ENCODE measurements at regions not wholly inside any gene's neighbourhood (a gene's known extent, or its start where the extent isn't known, plus 50 kb on each side); places are given as distances from the start of the nearest gene placed in this dataset.

DNA sequence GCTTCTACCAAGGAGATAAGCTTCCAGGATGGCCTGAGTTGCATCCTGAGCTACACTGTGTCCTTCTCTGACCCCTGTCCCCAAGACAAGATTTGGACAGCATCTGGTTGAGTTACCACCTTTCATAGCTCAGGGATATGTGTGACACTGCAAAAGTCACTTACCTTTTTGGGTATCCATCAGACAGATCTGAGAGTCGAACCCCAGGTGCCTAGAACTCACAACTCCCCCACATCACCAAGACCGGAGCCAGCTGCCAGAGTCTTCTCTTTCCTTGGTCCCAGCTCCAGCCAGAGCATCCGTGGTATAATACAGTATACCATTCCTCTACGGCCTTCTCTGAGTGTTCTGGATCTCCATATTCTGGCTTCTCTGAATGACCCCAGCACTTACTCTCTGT lies 133.0 kb downstream of the CD83 start:
- ATAC-seq (no peak), DNase-seq (no peak)
- H3K9me3 Mint-ChIP-seq, result no peaks in the 10 kb centered on the region
- no peak overlapping the region for H3K4me3 Mint-ChIP-seq
- no peak overlapping the region for H3K27ac Mint-ChIP-seq
- TF ChIP-seq, protein P1, sequence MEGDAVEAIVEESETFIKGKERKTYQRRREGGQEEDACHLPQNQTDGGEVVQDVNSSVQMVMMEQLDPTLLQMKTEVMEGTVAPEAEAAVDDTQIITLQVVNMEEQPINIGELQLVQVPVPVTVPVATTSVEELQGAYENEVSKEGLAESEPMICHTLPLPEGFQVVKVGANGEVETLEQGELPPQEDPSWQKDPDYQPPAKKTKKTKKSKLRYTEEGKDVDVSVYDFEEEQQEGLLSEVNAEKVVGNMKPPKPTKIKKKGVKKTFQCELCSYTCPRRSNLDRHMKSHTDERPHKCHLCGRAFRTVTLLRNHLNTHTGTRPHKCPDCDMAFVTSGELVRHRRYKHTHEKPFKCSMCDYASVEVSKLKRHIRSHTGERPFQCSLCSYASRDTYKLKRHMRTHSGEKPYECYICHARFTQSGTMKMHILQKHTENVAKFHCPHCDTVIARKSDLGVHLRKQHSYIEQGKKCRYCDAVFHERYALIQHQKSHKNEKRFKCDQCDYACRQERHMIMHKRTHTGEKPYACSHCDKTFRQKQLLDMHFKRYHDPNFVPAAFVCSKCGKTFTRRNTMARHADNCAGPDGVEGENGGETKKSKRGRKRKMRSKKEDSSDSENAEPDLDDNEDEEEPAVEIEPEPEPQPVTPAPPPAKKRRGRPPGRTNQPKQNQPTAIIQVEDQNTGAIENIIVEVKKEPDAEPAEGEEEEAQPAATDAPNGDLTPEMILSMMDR (IDR thresholded peaks at IDR 0.05), result no peak
- no peaks in the 10 kb centered on the region for H3K36me3 Mint-ChIP-seq (ENCODE audit: low read depth)
- ChIA-PET POLR2A (interaction anchor here (1.2 kb wide), 1 partner anchor 9 kb away, joined by 3 read pairs; no protein-coding TSS in a partner anchor), CTCF (no interaction called here)
- H3K4me1 Mint-ChIP-seq (ENCODE audit: low read depth), result peaks cover 7% of the 10 kb centered on the region
- intact Hi-C loops (cut with micrococcal nuclease), result no loop called here
- H3K27me3 Mint-ChIP-seq, result no peaks in the 10 kb centered on the region

- CTCF ChIA-PET, result no interaction called here
- H3K36me3 Mint-ChIP-seq (ENCODE audit: low read depth), result no peaks in the 10 kb centered on the region
Measured at GRCh38 chr6:14252271-14252850, 134.8 kb downstream of the CD83 start.

GRCh38 chr6:14254505-14254904 lies 136.9 kb downstream of the CD83 start:
- peaks cover 7% of the 10 kb centered on the region for H3K4me1 Mint-ChIP-seq (ENCODE audit: low read depth)
- DNase-seq (no peak), ATAC-seq (peak; percentile 45)
- no peak overlapping the region for H3K4me3 Mint-ChIP-seq
- TF ChIP-seq, protein P1 (IDR thresholded peaks at IDR 0.05), result no peak
- no peaks in the 10 kb centered on the region for H3K27me3 Mint-ChIP-seq
- intact Hi-C loops (cut with micrococcal nuclease), result no loop called here
- no peaks in the 10 kb centered on the region for H3K9me3 Mint-ChIP-seq
- H3K27ac Mint-ChIP-seq, result no peak overlapping the region
- POLR2A ChIA-PET, result interaction anchor here (0.9 kb wide), 1 partner anchor 77 kb away, joined by 3 read pairs; no protein-coding TSS in a partner anchor
- no peaks in the 10 kb centered on the region for H3K36me3 Mint-ChIP-seq (ENCODE audit: low read depth)
- CTCF ChIA-PET, result no interaction called here

More at GRCh38 chr6:14252271-14252850, 134.8 kb downstream of the CD83 start:
- intact Hi-C loops (cut with micrococcal nuclease), result no loop called here
- no peak overlapping the region for H3K27ac Mint-ChIP-seq
- POLR2A ChIA-PET, result no interaction called here
- ATAC-seq (no peak), DNase-seq (no peak)
- TF ChIP-seq, protein P1 (IDR thresholded peaks at IDR 0.05), result no peak
- H3K27me3 Mint-ChIP-seq, result no peaks in the 10 kb centered on the region
- H3K9me3 Mint-ChIP-seq, result no peaks in the 10 kb centered on the region
- peaks cover 7% of the 10 kb centered on the region for H3K4me1 Mint-ChIP-seq (ENCODE audit: low read depth)
- H3K4me3 Mint-ChIP-seq, result no peak overlapping the region

- TF ChIP-seq, protein P1 (IDR thresholded peaks at IDR 0.05), result no peak
- H3K36me3 Mint-ChIP-seq (ENCODE audit: low read depth), result no peaks in the 10 kb centered on the region
- intact Hi-C loops (cut with micrococcal nuclease), result no loop called here
- H3K4me3 Mint-ChIP-seq, result no peak overlapping the region
- no peak overlapping the region for H3K27ac Mint-ChIP-seq
- H3K9me3 Mint-ChIP-seq, result no peaks in the 10 kb centered on the region
- no peak for DNase-seq
- no peak for ATAC-seq
- POLR2A ChIA-PET, result interaction anchor here (0.9 kb wide), 1 partner anchor 10 kb away, joined by 3 read pairs; no protein-coding TSS in a partner anchor
- H3K27me3 Mint-ChIP-seq, result no peaks in the 10 kb centered on the region
- peaks cover 7% of the 10 kb centered on the region for H3K4me1 Mint-ChIP-seq (ENCODE audit: low read depth)
- CTCF ChIA-PET, result no interaction called here
Measured at GRCh38 chr6:14255916-14256315, 138.3 kb downstream of the CD83 start.

DNA sequence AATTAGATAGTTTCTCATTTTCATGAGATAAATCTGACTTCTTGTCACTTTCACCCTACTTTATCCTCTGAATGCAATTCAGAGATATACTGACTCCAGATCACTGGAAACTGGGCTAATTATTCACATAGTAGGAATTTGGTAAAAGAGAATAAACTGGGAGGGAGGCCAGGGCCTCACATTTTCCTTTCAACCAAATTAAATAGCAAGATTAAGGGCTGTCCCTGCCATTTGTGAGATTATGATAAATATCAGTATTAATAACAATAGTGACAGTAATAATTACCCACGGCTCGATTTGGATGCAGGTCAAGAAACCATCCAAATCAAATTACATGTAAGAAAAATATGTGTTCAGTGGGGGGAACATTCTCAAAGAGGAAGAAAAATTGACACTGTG lies 140.5 kb downstream of the CD83 start:
- no peak overlapping the region for H3K4me3 Mint-ChIP-seq
- ATAC-seq (no peak), DNase-seq (no peak)
- CTCF ChIA-PET, result no interaction called here
- POLR2A ChIA-PET, result no interaction called here
- H3K4me1 Mint-ChIP-seq (ENCODE audit: low read depth), result peaks cover 7% of the 10 kb centered on the region
- H3K36me3 Mint-ChIP-seq (ENCODE audit: low read depth), result no peaks in the 10 kb centered on the region
- intact Hi-C loops (cut with micrococcal nuclease), result no loop called here
- no peaks in the 10 kb centered on the region for H3K27me3 Mint-ChIP-seq
- TF ChIP-seq, protein P1 (IDR thresholded peaks at IDR 0.05), result no peak
- peaks cover 1% of the 10 kb centered on the region for H3K9me3 Mint-ChIP-seq
- no peak overlapping the region for H3K27ac Mint-ChIP-seq
